ENCODE measurements at regions not wholly inside any gene's neighbourhood (a gene's known extent, or its start where the extent isn't known, plus 50 kb on each side); places are given as distances from the start of the nearest gene placed in this dataset.
"Not testable (repeated sequence)": the region's sequence is repeated elsewhere in the genome, so short reads cannot be mapped to it uniquely, and the experiment has no call there.

GRCh38 chr10:3659203-3659917, 125.6 kb downstream of the KLF6 start:
- no peak for TF ChIP-seq Cebpa-rat (IDR thresholded peaks at IDR 0.05)
- no peak overlapping the region for H3K4me3 ChIP-seq
- H3K27me3 ChIP-seq: no peaks in the 10 kb centered on the region
- H3K27ac ChIP-seq: no peak overlapping the region
- no peaks in the 10 kb centered on the region for H3K36me3 ChIP-seq
- H3K4me1 ChIP-seq: peaks cover 9 to 30% (median 15%) of the 10 kb centered on the region in 10 experiments
- H4K20me1 ChIP-seq: no peaks in the 10 kb centered on the region
- H3K9me3 ChIP-seq (replicated peaks in 1 of 11): peaks cover 0 to 27% (median 10%) of the 10 kb centered on the region in 11 experiments; a peak in 14 of 22 replicates
- no peak overlapping the region for H3K9ac ChIP-seq
- H3K4me2 ChIP-seq: no peak overlapping the region

- no peak overlapping the region for H3K9ac ChIP-seq
- H3K27ac ChIP-seq: no peak overlapping the region
- H3K27me3 ChIP-seq: no peaks in the 10 kb centered on the region
- H3K4me2 ChIP-seq: no peak overlapping the region; a peak in 1 of 22 replicates
- peaks cover 9 to 31% (median 15%) of the 10 kb centered on the region in 10 experiments for H3K4me1 ChIP-seq
- no peaks in the 10 kb centered on the region for H3K36me3 ChIP-seq
- no peak overlapping the region for H3K4me3 ChIP-seq
- no peaks in the 10 kb centered on the region for H4K20me1 ChIP-seq
- no peak for TF ChIP-seq Cebpa-rat (IDR thresholded peaks at IDR 0.05)
- peaks cover 0 to 27% (median 10%) of the 10 kb centered on the region in 11 experiments; a peak in 14 of 22 replicates for H3K9me3 ChIP-seq (replicated peaks in 1 of 11)
Measured at GRCh38 chr10:3658766-3659165, 126.2 kb downstream of the KLF6 start.

GRCh38 chr10:3656214-3656613, 128.8 kb downstream of the KLF6 start:
- Histone ChIP-seq H3K9ac (no peak overlapping the region), H3K36me3 (no peaks in the 10 kb centered on the region), H3K9me3 (replicated peaks in 1 of 11) (peaks cover 0 to 24% (median 7%) of the 10 kb centered on the region in 11 experiments; a peak in 14 of 22 replicates), H3K27me3 (no peaks in the 10 kb centered on the region), H3K4me3 (no peak overlapping the region), H3K4me2 (peak overlapping the region in 6 of 11 experiments; percentile 48 to 74 (median 68); a peak in 11 of 22 replicates), H3K4me1 (peaks cover 9 to 38% (median 15%) of the 10 kb centered on the region in 10 experiments), H3K27ac (no peak overlapping the region), H4K20me1 (no peaks in the 10 kb centered on the region)
- no peak for TF ChIP-seq Cebpa-rat (IDR thresholded peaks at IDR 0.05)

- peaks cover 9 to 38% (median 15%) of the 10 kb centered on the region in 10 experiments for H3K4me1 ChIP-seq
- no peaks in the 10 kb centered on the region for H3K27me3 ChIP-seq
- peak overlapping the region; percentile 11 to 74 (median 60); a peak in 21 of 22 replicates for H3K4me2 ChIP-seq
- no peak for TF ChIP-seq Cebpa-rat (IDR thresholded peaks at IDR 0.05)
- no peaks in the 10 kb centered on the region for H4K20me1 ChIP-seq
- no peak overlapping the region for H3K27ac ChIP-seq
- H3K4me3 ChIP-seq: no peak overlapping the region
- no peak overlapping the region for H3K9ac ChIP-seq
- no peaks in the 10 kb centered on the region for H3K36me3 ChIP-seq
- H3K9me3 ChIP-seq (replicated peaks in 1 of 11): peaks cover 0 to 17% (median under 1%) of the 10 kb centered on the region in 11 experiments; a peak in 7 of 22 replicates
Measured at GRCh38 chr10:3655528-3655927, 129.5 kb downstream of the KLF6 start.

- Histone ChIP-seq H3K9me3 (replicated peaks in 1 of 11) (peaks cover 0 to 12% (median 0%) of the 10 kb centered on the region in 11 experiments; a peak in 2 of 22 replicates), H3K27me3 (no peaks in the 10 kb centered on the region), H4K20me1 (no peaks in the 10 kb centered on the region), H3K27ac (no peak overlapping the region), H3K9ac (no peak overlapping the region), H3K4me1 (peaks cover 9 to 38% (median 15%) of the 10 kb centered on the region in 10 experiments), H3K4me3 (no peak overlapping the region), H3K4me2 (peak overlapping the region in 10 of 11 experiments; percentile 42 to 74 (median 61); a peak in 19 of 22 replicates), H3K36me3 (no peaks in the 10 kb centered on the region)
- no peak for TF ChIP-seq Cebpa-rat (IDR thresholded peaks at IDR 0.05)
Measured at GRCh38 chr10:3654980-3655379, 130.0 kb downstream of the KLF6 start.

- peaks cover 9 to 38% (median 15%) of the 10 kb centered on the region in 10 experiments for H3K4me1 ChIP-seq
- H3K9ac ChIP-seq: no peak overlapping the region
- no peaks in the 10 kb centered on the region for H4K20me1 ChIP-seq
- TF ChIP-seq Cebpa-rat (IDR thresholded peaks at IDR 0.05): no peak
- peak overlapping the region in 3 of 11 experiments; percentile 59 to 74 (median 68); a peak in 3 of 22 replicates for H3K4me2 ChIP-seq
- H3K9me3 ChIP-seq (replicated peaks in 1 of 11): peaks cover 0 to 9% (median 0%) of the 10 kb centered on the region in 11 experiments; a peak in 1 of 22 replicates
- H3K4me3 ChIP-seq: no peak overlapping the region
- no peaks in the 10 kb centered on the region for H3K36me3 ChIP-seq
- no peak overlapping the region for H3K27ac ChIP-seq
- H3K27me3 ChIP-seq: no peaks in the 10 kb centered on the region
Measured at GRCh38 chr10:3654496-3654895, 130.5 kb downstream of the KLF6 start.

GRCh38 chr10:3653303-3653702, 131.7 kb downstream of the KLF6 start:
- not testable (repeated sequence) for H3K27ac ChIP-seq; H3K36me3 ChIP-seq; H3K4me3 ChIP-seq; H3K27me3 ChIP-seq; H4K20me1 ChIP-seq; H3K9me3 ChIP-seq (replicated peaks in 1 of 11); H3K9ac ChIP-seq
- H3K4me2 ChIP-seq: peak overlapping the region; percentile 7 to 50 (median 40); a peak in 14 of 22 replicates
- peaks cover 9 to 34% (median 15%) of the 10 kb centered on the region in 10 experiments for H3K4me1 ChIP-seq

GRCh38 chr10:3652886-3653285, 132.1 kb downstream of the KLF6 start:
- peak overlapping the region; percentile 7 to 50 (median 40); a peak in 17 of 22 replicates for H3K4me2 ChIP-seq
- H4K20me1 ChIP-seq: no peaks in the 10 kb centered on the region
- no peaks in the 10 kb centered on the region for H3K36me3 ChIP-seq
- no peaks in the 10 kb centered on the region for H3K27me3 ChIP-seq
- H3K9ac ChIP-seq: no peak overlapping the region
- H3K4me3 ChIP-seq: no peak overlapping the region
- H3K27ac ChIP-seq: no peak overlapping the region
- H3K4me1 ChIP-seq: peaks cover 9 to 30% (median 15%) of the 10 kb centered on the region in 10 experiments
- TF ChIP-seq Cebpa-rat (IDR thresholded peaks at IDR 0.05): no peak
- H3K9me3 ChIP-seq (replicated peaks in 1 of 11): peaks cover 0 to 8% (median 0%) of the 10 kb centered on the region in 11 experiments; a peak in 1 of 22 replicates

GRCh38 chr10:3651969-3652653, 132.9 kb downstream of the KLF6 start:
- peaks cover 9 to 30% (median 15%) of the 10 kb centered on the region in 10 experiments for H3K4me1 ChIP-seq
- H4K20me1 ChIP-seq: no peaks in the 10 kb centered on the region
- H3K36me3 ChIP-seq: no peaks in the 10 kb centered on the region
- no peak overlapping the region for H3K4me2 ChIP-seq
- H3K27ac ChIP-seq: no peak overlapping the region
- no peak overlapping the region for H3K4me3 ChIP-seq
- TF ChIP-seq Cebpa-rat (IDR thresholded peaks at IDR 0.05): no peak
- no peak overlapping the region for H3K9ac ChIP-seq
- no peaks in the 10 kb centered on the region for H3K9me3 ChIP-seq (replicated peaks in 1 of 11)
- no peaks in the 10 kb centered on the region for H3K27me3 ChIP-seq
